Endodermal cell (in vitro differentiated cells): ENCODE measurements at regions not wholly inside any gene's neighbourhood (a gene's known extent, or its start where the extent isn't known, plus 50 kb on each side); places are given as distances from the start of the nearest gene placed in this dataset.
A peak's percentile ranks its signal among the peaks of the same experiment; 100 is the strongest.

Experiments
- DNase-seq: peaks from one replicate; pipeline ENCODE4 v3.0.0-alpha.2; 2017
- H3K27ac ChIP-seq: 2 replicates; pipeline ENCODE4 v1.5.1; 2013; ENCODE audit warnings: mild to moderate bottlenecking, low read depth, low read length, moderate library complexity
- H3K27me3 ChIP-seq: 2 replicates; pipeline ENCODE4 v1.6.1; 2013; ENCODE audit warnings: mild to moderate bottlenecking, low read length, moderate library complexity; ENCODE audit not compliant: insufficient read depth, control insufficient read depth, poor library complexity, severe bottlenecking
- H3K36me3 ChIP-seq: 2 replicates; pipeline ENCODE4 v1.7.0; 2013; ENCODE audit warnings: mild to moderate bottlenecking, low read length, moderate library complexity; ENCODE audit not compliant: control insufficient read depth, insufficient read depth
- H3K4me1 ChIP-seq: one replicate; pipeline ENCODE4 v1.7.0; 2013; ENCODE audit warnings: low read length; ENCODE audit not compliant: control insufficient read depth, insufficient read depth
- H3K4me3 ChIP-seq: 2 replicates; pipeline ENCODE4 v1.5.1; 2013; ENCODE audit warnings: mild to moderate bottlenecking, low read length, moderate library complexity
- H3K9ac ChIP-seq: 2 replicates; pipeline ENCODE4 v1.6.1; 2013; ENCODE audit warnings: mild to moderate bottlenecking, low read length, moderate library complexity; ENCODE audit not compliant: poor library complexity, severe bottlenecking; ENCODE audit errors: extremely low read depth
- H3K9me3 ChIP-seq: 2 replicates; pipeline ENCODE4 v1.6.1; 2013; ENCODE audit warnings: mild to moderate bottlenecking, low read length, moderate library complexity; ENCODE audit not compliant: control insufficient read depth
- H3K27ac Mint-ChIP-seq: 2 replicates; pipeline ENCODE4 v1.8.0; 2020; ENCODE audit warnings: mixed read lengths
- H3K27me3 Mint-ChIP-seq: 2 replicates; pipeline ENCODE4 v1.8.0; 2021; ENCODE audit warnings: mild to moderate bottlenecking, mixed read lengths; ENCODE audit not compliant: insufficient read depth
- H3K36me3 Mint-ChIP-seq: 2 replicates; pipeline ENCODE4 v1.8.0; 2020; ENCODE audit warnings: low read depth, mixed read lengths
- H3K4me1 Mint-ChIP-seq: 2 replicates; pipeline ENCODE4 v1.8.0; 2020; ENCODE audit warnings: mixed read lengths
- H3K4me3 Mint-ChIP-seq: 2 replicates; pipeline ENCODE4 v1.8.0; 2020; ENCODE audit warnings: mild to moderate bottlenecking, moderate library complexity, mixed read lengths
- H3K9me3 Mint-ChIP-seq: 2 replicates; pipeline ENCODE4 v1.8.0; 2020; ENCODE audit warnings: mild to moderate bottlenecking, mixed read lengths
- WGBS, 2 experiments: methylation state at CpG; one replicate each; pipeline versions ENCODE4 v1.1.5 to v1.1.7; 2013; ENCODE audit warnings: missing lambda C conversion rate in 2 of 2, mixed read lengths in 1 of 2; ENCODE audit not compliant: insufficient coverage in 1 of 2, insufficient read length in 1 of 2; 5-methylcytosine and 5-hydroxymethylcytosine counted together
- TF ChIP-seq, protein P1 (sequence below): fragments of 200-600 bp; sonication (generic); conservative IDR thresholded peaks from 2 replicates; pipeline ENCODE4 v1.5.0; 2021; ENCODE audit warnings: antibody characterized with exemption, mild to moderate bottlenecking

DNA sequence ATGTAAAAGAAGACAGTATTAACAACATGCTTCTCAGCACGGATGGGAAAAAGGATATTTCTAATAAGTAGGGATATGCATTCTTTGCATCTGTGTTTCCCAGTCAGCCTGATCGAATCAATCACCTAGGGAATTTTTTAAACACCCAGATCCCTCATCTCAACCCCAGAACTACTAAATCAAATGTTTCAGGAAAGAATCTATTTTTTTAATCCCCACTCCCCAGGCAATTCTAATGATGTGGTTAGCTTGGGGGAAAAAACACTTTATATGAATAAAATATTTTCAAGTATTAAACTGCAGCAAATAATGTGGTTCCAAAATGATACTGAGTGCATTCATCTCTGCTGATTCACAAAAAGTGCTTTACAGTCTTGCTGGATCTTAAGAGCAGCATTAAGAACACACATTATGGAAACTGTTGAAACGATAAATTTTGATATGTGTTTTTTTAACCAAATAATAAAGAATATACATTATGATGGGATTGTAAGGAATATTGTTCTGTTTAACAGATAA lies 68.7 kb upstream of the GUCY1A1 start:
- Histone ChIP-seq H3K27me3 (no peaks in the 10 kb centered on the region), H3K9ac (no peak overlapping the region), H3K36me3 (no peaks in the 10 kb centered on the region), H3K9me3 (no peaks in the 10 kb centered on the region), H3K4me3 (no peak overlapping the region), H3K4me1 (peaks cover 5% of the 10 kb centered on the region), H3K27ac (no peak overlapping the region)
- Mint-ChIP-seq H3K36me3 (no peaks in the 10 kb centered on the region), H3K4me1 (peaks cover 22% of the 10 kb centered on the region), H3K4me3 (no peak overlapping the region), H3K9me3 (no peaks in the 10 kb centered on the region), H3K27me3 (peaks cover 20% of the 10 kb centered on the region), H3K27ac (no peak overlapping the region)
- WGBS, 2 experiments: 80% methylated on average over 1 of the region's 3 CpGs; no CpG with 5 or more reads in 1 of the 2 experiments
- DNase-seq: no peak
- TF ChIP-seq, protein P1, sequence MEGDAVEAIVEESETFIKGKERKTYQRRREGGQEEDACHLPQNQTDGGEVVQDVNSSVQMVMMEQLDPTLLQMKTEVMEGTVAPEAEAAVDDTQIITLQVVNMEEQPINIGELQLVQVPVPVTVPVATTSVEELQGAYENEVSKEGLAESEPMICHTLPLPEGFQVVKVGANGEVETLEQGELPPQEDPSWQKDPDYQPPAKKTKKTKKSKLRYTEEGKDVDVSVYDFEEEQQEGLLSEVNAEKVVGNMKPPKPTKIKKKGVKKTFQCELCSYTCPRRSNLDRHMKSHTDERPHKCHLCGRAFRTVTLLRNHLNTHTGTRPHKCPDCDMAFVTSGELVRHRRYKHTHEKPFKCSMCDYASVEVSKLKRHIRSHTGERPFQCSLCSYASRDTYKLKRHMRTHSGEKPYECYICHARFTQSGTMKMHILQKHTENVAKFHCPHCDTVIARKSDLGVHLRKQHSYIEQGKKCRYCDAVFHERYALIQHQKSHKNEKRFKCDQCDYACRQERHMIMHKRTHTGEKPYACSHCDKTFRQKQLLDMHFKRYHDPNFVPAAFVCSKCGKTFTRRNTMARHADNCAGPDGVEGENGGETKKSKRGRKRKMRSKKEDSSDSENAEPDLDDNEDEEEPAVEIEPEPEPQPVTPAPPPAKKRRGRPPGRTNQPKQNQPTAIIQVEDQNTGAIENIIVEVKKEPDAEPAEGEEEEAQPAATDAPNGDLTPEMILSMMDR: no peak

GRCh38 chr4:155597281-155597680 lies 69.4 kb upstream of the GUCY1A1 start:
- H3K4me1 Mint-ChIP-seq: peaks cover 24% of the 10 kb centered on the region
- no peak overlapping the region for H3K27ac Mint-ChIP-seq
- peaks cover 8% of the 10 kb centered on the region for H3K4me1 ChIP-seq
- no peaks in the 10 kb centered on the region for H3K9me3 ChIP-seq
- H3K36me3 ChIP-seq: no peaks in the 10 kb centered on the region
- no peak overlapping the region for H3K9ac ChIP-seq
- DNase-seq: no peak
- H3K27me3 Mint-ChIP-seq: peaks cover 20% of the 10 kb centered on the region
- no peak overlapping the region for H3K4me3 ChIP-seq
- TF ChIP-seq, protein P1: no peak
- H3K9me3 Mint-ChIP-seq: no peaks in the 10 kb centered on the region
- H3K27me3 ChIP-seq: no peaks in the 10 kb centered on the region
- WGBS, 2 experiments: 75% methylated on average over 1 of the region's 1 CpG; no CpG with 5 or more reads in 1 of the 2 experiments
- no peak overlapping the region for H3K27ac ChIP-seq
- H3K4me3 Mint-ChIP-seq: no peak overlapping the region
- H3K36me3 Mint-ChIP-seq: no peaks in the 10 kb centered on the region

GRCh38 chr4:155593793-155594192 lies 72.9 kb upstream of the GUCY1A1 start:
- H3K27ac ChIP-seq: no peak overlapping the region
- Mint-ChIP-seq H3K27ac (no peak overlapping the region), H3K36me3 (no peaks in the 10 kb centered on the region), H3K27me3 (peaks cover 15% of the 10 kb centered on the region), H3K9me3 (no peaks in the 10 kb centered on the region), H3K4me1 (peaks cover 25% of the 10 kb centered on the region), H3K4me3 (no peak overlapping the region)
- H3K4me1 ChIP-seq: peaks cover 8% of the 10 kb centered on the region
- WGBS, 2 experiments: 83 to 92% methylated on average over 2 to 13 of the region's 13 CpGs
- H3K27me3 ChIP-seq: no peaks in the 10 kb centered on the region
- peak; percentile 62 for DNase-seq
- TF ChIP-seq, protein P1: no peak
- H3K9ac ChIP-seq: no peak overlapping the region
- peaks cover 7% of the 10 kb centered on the region for H3K9me3 ChIP-seq
- H3K4me3 ChIP-seq: no peak overlapping the region
- H3K36me3 ChIP-seq: no peaks in the 10 kb centered on the region
